Nephron progenitor cell (in vitro differentiated cells): ENCODE measurements at regions not wholly inside any gene's neighbourhood (a gene's known extent, or its start where the extent isn't known, plus 50 kb on each side); places are given as distances from the start of the nearest gene placed in this dataset.

Experiments used
- DNase-seq: peaks from one replicate; pipeline ENCODE4 v3.0.0; 2021
- H3K27ac Mint-ChIP-seq: 2 replicates; pipeline ENCODE4 v1.8.0; 2021; ENCODE audit warnings: mild to moderate bottlenecking, moderate library complexity, mixed read lengths
- H3K27me3 Mint-ChIP-seq: 2 replicates; pipeline ENCODE4 v1.8.0; 2021; ENCODE audit warnings: mild to moderate bottlenecking, low read depth, mixed read lengths; ENCODE audit not compliant: poor library complexity
- H3K36me3 Mint-ChIP-seq: 2 replicates; pipeline ENCODE4 v1.8.0; 2021; ENCODE audit warnings: low read depth, mixed read lengths
- H3K4me1 Mint-ChIP-seq: 2 replicates; pipeline ENCODE4 v1.8.0; 2021; ENCODE audit warnings: mixed read lengths
- H3K4me3 Mint-ChIP-seq: 2 replicates; pipeline ENCODE4 v1.8.0; 2021; ENCODE audit warnings: mild to moderate bottlenecking, moderate library complexity, mixed read lengths
- H3K9me3 Mint-ChIP-seq: 2 replicates; pipeline ENCODE4 v1.8.0; 2021; ENCODE audit warnings: mild to moderate bottlenecking, moderate library complexity, mixed read lengths
- TF ChIP-seq, protein P1 (sequence below): fragments of 200-600 bp; sonication (generic); IDR thresholded peaks from 2 replicates; pipeline ENCODE4 v1.5.0; 2021; ENCODE audit warnings: antibody characterized with exemption

DNA sequence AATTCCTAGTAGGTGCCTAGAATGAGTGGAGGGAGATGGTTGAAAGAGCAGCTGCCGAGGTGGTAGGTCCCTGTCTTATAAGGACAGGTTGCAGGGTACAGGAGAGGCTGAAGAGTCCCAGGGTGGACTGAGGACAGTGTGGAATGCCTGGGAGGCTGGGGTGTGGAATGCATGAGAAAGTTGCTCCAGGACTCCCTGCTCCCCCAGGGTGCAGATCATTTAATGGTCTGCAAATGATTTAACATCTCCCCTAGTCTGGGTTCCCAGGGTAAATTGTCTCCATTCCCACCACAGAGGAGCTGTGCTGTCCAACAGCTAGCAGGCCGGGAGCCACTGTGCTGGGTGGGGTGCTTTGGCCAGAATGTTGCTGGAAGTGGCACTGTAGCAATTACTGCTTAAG lies 76.0 kb downstream of the CD83 start:
- DNase-seq, result no peak
- TF ChIP-seq, protein P1, sequence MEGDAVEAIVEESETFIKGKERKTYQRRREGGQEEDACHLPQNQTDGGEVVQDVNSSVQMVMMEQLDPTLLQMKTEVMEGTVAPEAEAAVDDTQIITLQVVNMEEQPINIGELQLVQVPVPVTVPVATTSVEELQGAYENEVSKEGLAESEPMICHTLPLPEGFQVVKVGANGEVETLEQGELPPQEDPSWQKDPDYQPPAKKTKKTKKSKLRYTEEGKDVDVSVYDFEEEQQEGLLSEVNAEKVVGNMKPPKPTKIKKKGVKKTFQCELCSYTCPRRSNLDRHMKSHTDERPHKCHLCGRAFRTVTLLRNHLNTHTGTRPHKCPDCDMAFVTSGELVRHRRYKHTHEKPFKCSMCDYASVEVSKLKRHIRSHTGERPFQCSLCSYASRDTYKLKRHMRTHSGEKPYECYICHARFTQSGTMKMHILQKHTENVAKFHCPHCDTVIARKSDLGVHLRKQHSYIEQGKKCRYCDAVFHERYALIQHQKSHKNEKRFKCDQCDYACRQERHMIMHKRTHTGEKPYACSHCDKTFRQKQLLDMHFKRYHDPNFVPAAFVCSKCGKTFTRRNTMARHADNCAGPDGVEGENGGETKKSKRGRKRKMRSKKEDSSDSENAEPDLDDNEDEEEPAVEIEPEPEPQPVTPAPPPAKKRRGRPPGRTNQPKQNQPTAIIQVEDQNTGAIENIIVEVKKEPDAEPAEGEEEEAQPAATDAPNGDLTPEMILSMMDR, result no peak
- Mint-ChIP-seq H3K27me3 (peaks cover 9% of the 10 kb centered on the region), H3K4me3 (no peak overlapping the region), H3K27ac (no peak overlapping the region), H3K4me1 (peaks cover 43% of the 10 kb centered on the region), H3K36me3 (no peaks in the 10 kb centered on the region), H3K9me3 (no peaks in the 10 kb centered on the region)

DNA sequence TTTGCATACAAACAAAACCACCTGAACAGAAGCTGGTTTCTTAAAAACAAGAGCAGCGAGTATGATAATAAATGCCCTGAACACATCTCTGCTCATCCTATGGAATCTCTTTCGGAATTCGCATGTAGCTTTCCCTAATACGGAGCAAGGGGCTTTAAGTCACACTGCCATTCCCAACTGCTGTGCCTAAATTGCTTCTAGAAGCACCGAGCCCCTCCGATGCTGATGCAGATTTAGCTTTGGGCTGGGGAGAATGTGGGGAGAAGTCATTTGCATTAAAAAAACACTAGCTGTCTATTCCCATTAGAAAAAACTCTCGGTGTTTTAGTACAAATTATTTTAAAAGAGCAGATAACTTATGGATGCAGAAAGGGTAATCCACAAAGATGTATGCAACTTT lies 76.9 kb downstream of the CD83 start:
- H3K4me1 Mint-ChIP-seq, result peaks cover 43% of the 10 kb centered on the region

DNA sequence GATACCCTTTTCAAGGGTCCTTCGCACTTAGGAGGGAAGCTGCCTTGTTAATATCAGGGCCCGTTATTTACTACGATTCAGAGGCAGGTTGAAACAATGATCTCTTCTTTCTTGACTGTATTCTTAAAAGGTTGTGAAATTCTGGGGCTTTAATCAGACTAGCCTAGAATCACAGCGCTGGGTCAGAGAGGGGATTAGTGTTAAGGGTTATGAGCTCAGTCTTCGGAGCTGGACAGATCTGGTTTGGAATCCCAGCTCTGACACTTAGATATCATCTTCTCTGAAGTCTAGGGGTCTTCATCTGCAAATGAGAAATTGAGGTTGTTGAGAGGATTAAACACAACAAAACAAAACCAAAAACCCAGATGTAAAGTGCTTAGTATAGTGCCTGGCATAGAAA lies 77.4 kb downstream of the CD83 start:
- TF ChIP-seq, protein P1, result no peak
- H3K27ac Mint-ChIP-seq, result no peak overlapping the region
- H3K27me3 Mint-ChIP-seq, result peaks cover 9% of the 10 kb centered on the region
- H3K4me3 Mint-ChIP-seq, result no peak overlapping the region
- DNase-seq, result no peak
- peaks cover 4% of the 10 kb centered on the region for H3K36me3 Mint-ChIP-seq
- H3K4me1 Mint-ChIP-seq, result peaks cover 43% of the 10 kb centered on the region
- H3K9me3 Mint-ChIP-seq, result peaks cover 11% of the 10 kb centered on the region

More for the DNA sequence above, 76.9 kb downstream of the CD83 start:
- H3K4me3 Mint-ChIP-seq, result no peak overlapping the region
- H3K9me3 Mint-ChIP-seq, result peaks cover 7% of the 10 kb centered on the region
- DNase-seq, result no peak
- peaks cover 9% of the 10 kb centered on the region for H3K27me3 Mint-ChIP-seq
- H3K27ac Mint-ChIP-seq, result no peak overlapping the region
- no peaks in the 10 kb centered on the region for H3K36me3 Mint-ChIP-seq
- TF ChIP-seq, protein P1, result no peak

GRCh38 chr6:14196026-14196425 lies 78.5 kb downstream of the CD83 start:
- H3K4me1 Mint-ChIP-seq, result peaks cover 37% of the 10 kb centered on the region
- H3K9me3 Mint-ChIP-seq, result peaks cover 18% of the 10 kb centered on the region
- H3K27ac Mint-ChIP-seq, result no peak overlapping the region
- DNase-seq, result no peak
- TF ChIP-seq, protein P1, result no peak
- H3K27me3 Mint-ChIP-seq, result peaks cover 9% of the 10 kb centered on the region
- peaks cover 12% of the 10 kb centered on the region for H3K36me3 Mint-ChIP-seq
- no peak overlapping the region for H3K4me3 Mint-ChIP-seq

GRCh38 chr6:14197118-14197517 lies 79.5 kb downstream of the CD83 start:
- Mint-ChIP-seq H3K9me3 (peaks cover 18% of the 10 kb centered on the region), H3K36me3 (peaks cover 12% of the 10 kb centered on the region), H3K27ac (no peak overlapping the region), H3K27me3 (peaks cover 9% of the 10 kb centered on the region), H3K4me1 (peaks cover 33% of the 10 kb centered on the region), H3K4me3 (no peak overlapping the region)
- DNase-seq, result no peak
- TF ChIP-seq, protein P1, result no peak

- peaks cover 18% of the 10 kb centered on the region for H3K9me3 Mint-ChIP-seq
- peaks cover 12% of the 10 kb centered on the region for H3K36me3 Mint-ChIP-seq
- H3K27me3 Mint-ChIP-seq, result peaks cover 8% of the 10 kb centered on the region
- DNase-seq, result no peak
- H3K4me1 Mint-ChIP-seq, result peaks cover 8% of the 10 kb centered on the region
- TF ChIP-seq, protein P1, result no peak
- no peak overlapping the region for H3K4me3 Mint-ChIP-seq
- no peak overlapping the region for H3K27ac Mint-ChIP-seq
These were observed 82.5 kb downstream of the CD83 start for GRCh38 chr6:14200047-14200446.
